GM19468 (cell line): ENCODE measurements at regions not wholly inside any gene's neighbourhood (a gene's known extent, or its start where the extent isn't known, plus 50 kb on each side); places are given as distances from the start of the nearest gene placed in this dataset.
"Not testable (repeated sequence)": the region's sequence is repeated elsewhere in the genome, so short reads cannot be mapped to it uniquely, and the experiment has no call there.

ENCODE experiments used
- ATAC-seq: cut with Tn5 transposase; IDR thresholded peaks from one replicate; pipeline ENCODE4 v1.9.1; 2021; ENCODE audit warnings: mild to moderate bottlenecking, moderate library complexity, moderate number of reproducible peaks; ENCODE audit not compliant: unreplicated experiment; ENCODE audit errors: extremely low read depth

- ATAC-seq = no peak
These were observed 836.1 kb upstream of the ADAMTS5 start for GRCh38 chr21:27802816-27803475.

- ATAC-seq = no peak
These were observed 833.0 kb upstream of the ADAMTS5 start for GRCh38 chr21:27799861-27800260.

GRCh38 chr21:27796106-27796505, 829.2 kb upstream of the ADAMTS5 start:
- no peak for ATAC-seq

GRCh38 chr21:27795418-27795817, 828.5 kb upstream of the ADAMTS5 start:
- ATAC-seq = no peak

- no peak for ATAC-seq
These were observed 827.0 kb upstream of the ADAMTS5 start for GRCh38 chr21:27793901-27794300.

- ATAC-seq = no peak
These were observed 820.2 kb upstream of the ADAMTS5 start for GRCh38 chr21:27787046-27787445.

- ATAC-seq = no peak
These were observed 812.7 kb upstream of the ADAMTS5 start for GRCh38 chr21:27779606-27780005.

- no peak for ATAC-seq
These were observed 810.2 kb upstream of the ADAMTS5 start for GRCh38 chr21:27776925-27777553.

GRCh38 chr21:27772816-27773215, 805.9 kb upstream of the ADAMTS5 start:
- no peak for ATAC-seq

GRCh38 chr21:27771938-27772483, 805.1 kb upstream of the ADAMTS5 start:
- no peak for ATAC-seq

- no peak for ATAC-seq
These were observed 802.9 kb upstream of the ADAMTS5 start for GRCh38 chr21:27769763-27770162.

- not testable (repeated sequence) for ATAC-seq
These were observed 801.3 kb upstream of the ADAMTS5 start for GRCh38 chr21:27768046-27768637.

- no peak for ATAC-seq
These were observed 797.2 kb upstream of the ADAMTS5 start for GRCh38 chr21:27764056-27764455.

GRCh38 chr21:27761623-27762022, 794.7 kb upstream of the ADAMTS5 start:
- no peak for ATAC-seq

GRCh38 chr21:27759820-27760219, 792.9 kb upstream of the ADAMTS5 start:
- no peak for ATAC-seq

GRCh38 chr21:27759091-27759659, 792.3 kb upstream of the ADAMTS5 start:
- ATAC-seq = no peak

GRCh38 chr21:27756191-27756590, 789.3 kb upstream of the ADAMTS5 start:
- ATAC-seq = no peak

GRCh38 chr21:27743971-27744564, 777.2 kb upstream of the ADAMTS5 start:
- no peak for ATAC-seq

- ATAC-seq = no peak
These were observed 774.8 kb upstream of the ADAMTS5 start for GRCh38 chr21:27741736-27742135.

- ATAC-seq = no peak
These were observed 773.2 kb upstream of the ADAMTS5 start for GRCh38 chr21:27740084-27740483.

- ATAC-seq = no peak
These were observed 772.3 kb upstream of the ADAMTS5 start for GRCh38 chr21:27739187-27739586.
